ENCODE measurements at regions not wholly inside any gene's neighbourhood (a gene's known extent, or its start where the extent isn't known, plus 50 kb on each side); places are given as distances from the start of the nearest gene placed in this dataset.

- Histone ChIP-seq H3K9me3 (no peaks in the 10 kb centered on the region), H3K4me1 (peaks cover 5% of the 10 kb centered on the region), H3K27ac (no peak overlapping the region), H3K36me3 (no peaks in the 10 kb centered on the region), H3K27me3 (no peaks in the 10 kb centered on the region), H3K4me3 (no peak overlapping the region)
- no peak for DNase-seq (ENCODE audit: extremely low spot score in 2 of 2)
- TF ChIP-seq POLR2AphosphoS5 (IDR thresholded peaks at IDR 0.05; ENCODE audit: insufficient read depth in 1 of 2, low read depth in 1 of 2) (no peak), CTCF (IDR thresholded peaks at IDR 0.05) (no peak), POLR2A (IDR thresholded peaks at IDR 0.05) (no peak)
- intact Hi-C loops (cut with DNase I) = no loop called here
These were observed 100.9 kb upstream of the DPT start for GRCh38 chr1:168829876-168830275.

GRCh38 chr1:168830562-168830961 is 101.6 kb upstream of the DPT start:
- H3K9me3 ChIP-seq = no peaks in the 10 kb centered on the region
- TF ChIP-seq POLR2AphosphoS5 (IDR thresholded peaks at IDR 0.05; ENCODE audit: insufficient read depth in 1 of 2, low read depth in 1 of 2) (no peak), CTCF (IDR thresholded peaks at IDR 0.05) (no peak), POLR2A (IDR thresholded peaks at IDR 0.05) (no peak)
- intact Hi-C loops (cut with DNase I) = no loop called here
- H3K27ac ChIP-seq = no peak overlapping the region
- no peak for DNase-seq (ENCODE audit: extremely low spot score in 2 of 2)
- peaks cover 5% of the 10 kb centered on the region for H3K4me1 ChIP-seq
- H3K36me3 ChIP-seq = no peaks in the 10 kb centered on the region
- no peaks in the 10 kb centered on the region for H3K27me3 ChIP-seq
- H3K4me3 ChIP-seq = no peak overlapping the region

- H3K27ac ChIP-seq = no peak overlapping the region
- no peak for TF ChIP-seq POLR2A (IDR thresholded peaks at IDR 0.05)
- H3K9me3 ChIP-seq = no peaks in the 10 kb centered on the region
- H3K27me3 ChIP-seq = no peaks in the 10 kb centered on the region
- no peak overlapping the region for H3K4me3 ChIP-seq
- H3K4me1 ChIP-seq = peaks cover 5% of the 10 kb centered on the region
- DNase-seq (ENCODE audit: extremely low spot score in 2 of 2) = no peak
- no peaks in the 10 kb centered on the region for H3K36me3 ChIP-seq
- intact Hi-C loops (cut with DNase I) = no loop called here
These were observed 103.7 kb upstream of the DPT start for GRCh38 chr1:168832661-168833060.

- no peak overlapping the region for H3K27ac ChIP-seq
- TF ChIP-seq CTCF (IDR thresholded peaks at IDR 0.05) (no peak), POLR2AphosphoS5 (IDR thresholded peaks at IDR 0.05; ENCODE audit: insufficient read depth in 1 of 2, low read depth in 1 of 2) (no peak), POLR2A (IDR thresholded peaks at IDR 0.05) (no peak)
- DNase-seq (ENCODE audit: extremely low spot score in 2 of 2) = no peak
- peaks cover 5% of the 10 kb centered on the region for H3K4me1 ChIP-seq
- H3K4me3 ChIP-seq = no peak overlapping the region
- H3K27me3 ChIP-seq = no peaks in the 10 kb centered on the region
- H3K36me3 ChIP-seq = no peaks in the 10 kb centered on the region
- intact Hi-C loops (cut with DNase I) = no loop called here
- H3K9me3 ChIP-seq = no peaks in the 10 kb centered on the region
These were observed 104.4 kb upstream of the DPT start for GRCh38 chr1:168833362-168833761.

GRCh38 chr1:168833801-168834224 is 104.8 kb upstream of the DPT start:
- no peaks in the 10 kb centered on the region for H3K9me3 ChIP-seq
- no peaks in the 10 kb centered on the region for H3K27me3 ChIP-seq
- DNase-seq (ENCODE audit: extremely low spot score in 2 of 2) = no peak
- H3K4me1 ChIP-seq = peaks cover 5% of the 10 kb centered on the region
- TF ChIP-seq POLR2AphosphoS5 (IDR thresholded peaks at IDR 0.05; ENCODE audit: insufficient read depth in 1 of 2, low read depth in 1 of 2) (no peak), CTCF (IDR thresholded peaks at IDR 0.05) (no peak), POLR2A (IDR thresholded peaks at IDR 0.05) (no peak)
- intact Hi-C loops (cut with DNase I) = no loop called here
- no peak overlapping the region for H3K4me3 ChIP-seq
- no peak overlapping the region for H3K27ac ChIP-seq
- no peaks in the 10 kb centered on the region for H3K36me3 ChIP-seq
